H9 (cell line): ENCODE measurements at regions not wholly inside any gene's neighbourhood (a gene's known extent, or its start where the extent isn't known, plus 50 kb on each side); places are given as distances from the start of the nearest gene placed in this dataset.
"Not testable (repeated sequence)": the region's sequence is repeated elsewhere in the genome, so short reads cannot be mapped to it uniquely, and the experiment has no call there.

Experiments
- DNase-seq: peaks from one replicate; pipeline ENCODE4 v3.0.0-alpha.2; 2017
- H2AFZ ChIP-seq: one replicate; pipeline ENCODE4 v1.6.1; 2013; ENCODE audit warnings: mild to moderate bottlenecking, low read length, control low read depth, moderate library complexity
- H2AK5ac ChIP-seq: 2 replicates; pipeline ENCODE4 v1.6.1; 2013; ENCODE audit warnings: low read length, control low read depth, mixed read lengths; ENCODE audit not compliant: insufficient read length
- H2BK120ac ChIP-seq: one replicate; pipeline ENCODE4 v1.6.1; 2013; ENCODE audit warnings: low read depth, mild to moderate bottlenecking, low read length, control low read depth, inconsistent platforms; ENCODE audit not compliant: poor library complexity, severe bottlenecking
- H2BK12ac ChIP-seq: 2 replicates; pipeline ENCODE4 v1.6.1; 2013; ENCODE audit warnings: low read length, control low read depth, mixed read lengths, low read depth; ENCODE audit not compliant: insufficient read length
- H2BK15ac ChIP-seq: 2 replicates; pipeline ENCODE4 v1.6.1; 2013; ENCODE audit warnings: low read depth, low read length, control low read depth
- H2BK20ac ChIP-seq: one replicate; pipeline ENCODE4 v1.6.1; 2013; ENCODE audit warnings: low read depth, mild to moderate bottlenecking, low read length, control low read depth, inconsistent platforms; ENCODE audit not compliant: poor library complexity, severe bottlenecking
- H2BK5ac ChIP-seq: 2 replicates; pipeline ENCODE4 v1.6.1; 2013; ENCODE audit warnings: low read length, control low read depth, mixed read lengths; ENCODE audit not compliant: insufficient read length
- H3K14ac ChIP-seq: 2 replicates; pipeline ENCODE4 v1.6.1; 2013; ENCODE audit warnings: low read length, control low read depth; ENCODE audit not compliant: insufficient read depth
- H3K18ac ChIP-seq: 2 replicates; pipeline ENCODE4 v1.6.1; 2013; ENCODE audit warnings: low read depth, mild to moderate bottlenecking, mixed read lengths, low read length, control low read depth; ENCODE audit not compliant: insufficient read length
- H3K23ac ChIP-seq: 2 replicates; pipeline ENCODE4 v1.6.1; 2013; ENCODE audit warnings: low read length, control low read depth, mixed read lengths, low read depth; ENCODE audit not compliant: insufficient read length
- H3K23me2 ChIP-seq: 2 replicates; pipeline ENCODE4 v1.6.1; 2013; ENCODE audit warnings: low read depth, mild to moderate bottlenecking, mixed read lengths, low read length, control low read depth; ENCODE audit not compliant: insufficient read length, poor library complexity, severe bottlenecking
- H3K27ac ChIP-seq: 2 replicates; pipeline ENCODE4 v1.5.1; 2013; ENCODE audit warnings: low read length, control low read depth, mixed read lengths, low read depth; ENCODE audit not compliant: insufficient read length
- H3K27me3 ChIP-seq: 2 replicates; pipeline ENCODE4 v1.6.1; 2013; ENCODE audit warnings: low read length, control low read depth, inconsistent platforms; ENCODE audit not compliant: insufficient read depth
- H3K4ac ChIP-seq: 2 replicates; pipeline ENCODE4 v1.6.1; 2013; ENCODE audit warnings: low read depth, mild to moderate bottlenecking, control low read depth, inconsistent platforms, low read length, moderate library complexity
- H3K4me1 ChIP-seq: 2 replicates; pipeline ENCODE4 v1.6.1; 2013; ENCODE audit warnings: low read length, control low read depth, inconsistent platforms; ENCODE audit not compliant: insufficient read depth
- H3K4me2 ChIP-seq: 2 replicates; pipeline ENCODE4 v1.6.1; 2013; ENCODE audit warnings: low read length, control low read depth, mixed read lengths; ENCODE audit not compliant: insufficient read length, insufficient read depth
- H3K56ac ChIP-seq: 2 replicates; pipeline ENCODE4 v1.6.1; 2013; ENCODE audit warnings: low read depth, mild to moderate bottlenecking, mixed read lengths, low read length, control low read depth; ENCODE audit not compliant: insufficient read length
- H3K79me1 ChIP-seq: 2 replicates; pipeline ENCODE4 v1.6.1; 2013; ENCODE audit warnings: low read depth, mild to moderate bottlenecking, moderate library complexity, low read length, control low read depth, inconsistent platforms; ENCODE audit not compliant: insufficient read depth, poor library complexity, severe bottlenecking
- H3K79me2 ChIP-seq: 2 replicates; pipeline ENCODE4 v1.6.1; 2013; ENCODE audit warnings: low read length, control low read depth, inconsistent platforms; ENCODE audit not compliant: insufficient read depth
- H3K9ac ChIP-seq: 2 replicates; pipeline ENCODE4 v1.6.1; 2013; ENCODE audit warnings: low read length, control low read depth, mixed read lengths; ENCODE audit not compliant: insufficient read length; ENCODE audit errors: extremely low read depth
- H3K9me3 ChIP-seq: one replicate; pipeline ENCODE4 v1.6.1; 2013; ENCODE audit warnings: low read depth, low read length, inconsistent platforms; ENCODE audit not compliant: control insufficient read depth
- H3T11ph ChIP-seq: one replicate; pipeline ENCODE4 v1.6.1; 2013; ENCODE audit warnings: mild to moderate bottlenecking, low read length, control low read depth, inconsistent platforms
- H4K20me1 ChIP-seq: one replicate; pipeline ENCODE4 v1.6.1; 2013; ENCODE audit not compliant: control insufficient read depth, insufficient read length, insufficient read depth
- H4K5ac ChIP-seq: 2 replicates; pipeline ENCODE4 v1.6.1; 2013; ENCODE audit warnings: low read depth, mild to moderate bottlenecking, mixed read lengths, low read length, control low read depth; ENCODE audit not compliant: insufficient read length
- H4K8ac ChIP-seq: replicated peaks from 2 replicates; pipeline ENCODE4 v1.6.1; 2013; ENCODE audit warnings: low read length, control low read depth, mixed read lengths, low read depth; ENCODE audit not compliant: insufficient read length
- H4K91ac ChIP-seq: 2 replicates; pipeline ENCODE4 v1.6.1; 2013; ENCODE audit warnings: low read depth, mild to moderate bottlenecking, moderate library complexity, mixed read lengths, low read length, control low read depth; ENCODE audit not compliant: insufficient read length
- H3K27ac Mint-ChIP-seq, 3 experiments: 2 replicates in 2 of 3; 3 replicates in 1 of 3; pipeline ENCODE4 v1.8.0; 2020 to 2021; ENCODE audit warnings: mixed read lengths in 3 of 3, mild to moderate bottlenecking in 1 of 3, moderate library complexity in 1 of 3
- H3K27me3 Mint-ChIP-seq: 2 replicates; pipeline ENCODE4 v1.8.0; 2021; ENCODE audit warnings: low read depth, mild to moderate bottlenecking, moderate library complexity, mixed read lengths
- H3K36me3 Mint-ChIP-seq, 3 experiments: 2 replicates in 2 of 3; 3 replicates in 1 of 3; pipeline ENCODE4 v1.8.0; 2020 to 2021; ENCODE audit warnings: low read depth in 3 of 3, mixed read lengths in 3 of 3; ENCODE audit not compliant: insufficient read depth in 1 of 3
- H3K4me1 Mint-ChIP-seq, 2 experiments: 2 replicates each; pipeline ENCODE4 v1.8.0; 2020; ENCODE audit warnings: mixed read lengths in 2 of 2
- H3K4me3 Mint-ChIP-seq, 2 experiments: 2 replicates in 1 of 2; 3 replicates in 1 of 2; pipeline ENCODE4 v1.8.0; 2020 to 2021; ENCODE audit warnings: mild to moderate bottlenecking in 2 of 2, mixed read lengths in 2 of 2, moderate library complexity in 1 of 2
- H3K9me3 Mint-ChIP-seq, 2 experiments: 2 replicates in 1 of 2; 3 replicates in 1 of 2; pipeline ENCODE4 v1.8.0; 2020; ENCODE audit warnings: mild to moderate bottlenecking in 2 of 2, mixed read lengths in 2 of 2, moderate library complexity in 1 of 2
- WGBS: extraction: QIAGEN DNeasy Blood & Tissue Kit; methylation state at CpG from one replicate; pipeline ENCODE4 v1.1.7; 2013; ENCODE audit warnings: missing lambda C conversion rate, low lambda C conversion rate, mixed read lengths; ENCODE audit not compliant: insufficient read length; ENCODE audit errors: extremely low coverage; 5-methylcytosine and 5-hydroxymethylcytosine counted together
- TF ChIP-seq, protein P1 (sequence below): fragments of 200-600 bp; sonication (generic); conservative IDR thresholded peaks from 3 replicates; pipeline ENCODE4 v1.8.0; 2021; ENCODE audit warnings: antibody characterized with exemption, mild to moderate bottlenecking

DNA sequence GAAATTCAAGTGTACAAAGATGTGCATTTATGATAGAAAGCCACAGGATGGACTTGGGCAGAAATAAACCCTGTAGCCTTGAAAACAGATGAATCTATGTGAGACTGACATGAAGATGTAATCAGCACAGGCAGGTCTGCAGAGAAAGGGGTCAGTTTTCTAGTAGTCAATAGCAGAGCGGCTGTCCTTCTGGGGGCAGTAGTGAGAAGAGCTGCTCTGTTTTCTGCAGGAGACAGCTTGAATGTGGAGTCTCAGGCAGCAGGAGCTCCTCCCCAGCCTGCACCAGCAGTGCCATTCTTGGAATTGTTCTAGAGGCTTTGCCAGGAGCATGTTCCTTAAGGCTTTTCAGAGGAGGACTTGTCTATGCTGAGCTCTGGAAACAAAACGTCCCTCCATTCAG lies 1524.4 kb downstream of the RPIA start:
- no CpG with 5 or more reads among the region's 2 CpGs for WGBS
- not testable (repeated sequence) for H3K23me2 ChIP-seq, H4K5ac ChIP-seq, H3K23ac ChIP-seq, H2BK20ac ChIP-seq, H3K4me1 ChIP-seq, H3K9me3 ChIP-seq, H4K20me1 ChIP-seq, H3K27ac Mint-ChIP-seq, H3K27me3 ChIP-seq, H3K56ac ChIP-seq, H3K27me3 Mint-ChIP-seq, H3K18ac ChIP-seq, H4K91ac ChIP-seq, H3K79me2 ChIP-seq, DNase-seq, H2BK120ac ChIP-seq, H4K8ac ChIP-seq, H3K4ac ChIP-seq, H3K79me1 ChIP-seq, H2BK15ac ChIP-seq, H3K27ac ChIP-seq, H3K4me2 ChIP-seq, H2AFZ ChIP-seq, H3K14ac ChIP-seq, H3K4me3 Mint-ChIP-seq, H2BK5ac ChIP-seq, H3K36me3 Mint-ChIP-seq, H3K4me1 Mint-ChIP-seq, H3K9ac ChIP-seq, H2AK5ac ChIP-seq, H3T11ph ChIP-seq, H2BK12ac ChIP-seq
- TF ChIP-seq, protein P1, sequence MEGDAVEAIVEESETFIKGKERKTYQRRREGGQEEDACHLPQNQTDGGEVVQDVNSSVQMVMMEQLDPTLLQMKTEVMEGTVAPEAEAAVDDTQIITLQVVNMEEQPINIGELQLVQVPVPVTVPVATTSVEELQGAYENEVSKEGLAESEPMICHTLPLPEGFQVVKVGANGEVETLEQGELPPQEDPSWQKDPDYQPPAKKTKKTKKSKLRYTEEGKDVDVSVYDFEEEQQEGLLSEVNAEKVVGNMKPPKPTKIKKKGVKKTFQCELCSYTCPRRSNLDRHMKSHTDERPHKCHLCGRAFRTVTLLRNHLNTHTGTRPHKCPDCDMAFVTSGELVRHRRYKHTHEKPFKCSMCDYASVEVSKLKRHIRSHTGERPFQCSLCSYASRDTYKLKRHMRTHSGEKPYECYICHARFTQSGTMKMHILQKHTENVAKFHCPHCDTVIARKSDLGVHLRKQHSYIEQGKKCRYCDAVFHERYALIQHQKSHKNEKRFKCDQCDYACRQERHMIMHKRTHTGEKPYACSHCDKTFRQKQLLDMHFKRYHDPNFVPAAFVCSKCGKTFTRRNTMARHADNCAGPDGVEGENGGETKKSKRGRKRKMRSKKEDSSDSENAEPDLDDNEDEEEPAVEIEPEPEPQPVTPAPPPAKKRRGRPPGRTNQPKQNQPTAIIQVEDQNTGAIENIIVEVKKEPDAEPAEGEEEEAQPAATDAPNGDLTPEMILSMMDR = peak; percentile 30; the same call in 2 of the 3 replicates
- H3K9me3 Mint-ChIP-seq = peaks cover 18 to 32% of the 10 kb centered on the region in 2 experiments

DNA sequence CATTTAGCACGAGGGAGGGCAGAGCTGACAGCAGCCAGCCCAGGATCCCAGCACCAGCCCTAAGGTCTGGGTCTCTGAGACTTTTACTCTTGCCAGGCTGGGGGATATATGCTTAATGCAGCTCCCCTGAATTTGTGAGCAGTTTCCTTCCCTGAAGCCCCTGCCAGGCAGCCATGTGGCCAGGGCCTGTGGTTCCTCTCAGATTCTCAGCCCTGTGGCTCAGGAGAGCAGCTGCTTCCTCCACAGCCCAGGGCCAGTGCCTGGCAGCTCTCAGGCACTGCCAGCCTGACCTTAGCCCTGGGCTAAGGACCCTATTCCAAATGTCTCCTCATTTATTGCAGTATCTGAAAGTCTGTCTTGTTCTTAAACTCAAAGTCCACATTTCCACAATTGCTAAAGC lies 1525.3 kb downstream of the RPIA start:
- not testable (repeated sequence) for H3K4me2 ChIP-seq, H3K23me2 ChIP-seq, H3K4me1 Mint-ChIP-seq, H3K56ac ChIP-seq, H4K5ac ChIP-seq, H3K27me3 Mint-ChIP-seq, H2BK20ac ChIP-seq, H3T11ph ChIP-seq, H2BK15ac ChIP-seq, H3K27ac Mint-ChIP-seq, H2BK12ac ChIP-seq, H3K23ac ChIP-seq, H3K9ac ChIP-seq, H3K9me3 ChIP-seq, H3K79me1 ChIP-seq, H3K79me2 ChIP-seq, H3K14ac ChIP-seq, H4K20me1 ChIP-seq, H2AK5ac ChIP-seq, H3K36me3 Mint-ChIP-seq, H3K4ac ChIP-seq, H2AFZ ChIP-seq, H3K4me3 Mint-ChIP-seq, DNase-seq, H2BK120ac ChIP-seq, H3K18ac ChIP-seq, H3K27me3 ChIP-seq, H2BK5ac ChIP-seq, H3K4me1 ChIP-seq, H4K91ac ChIP-seq, H4K8ac ChIP-seq, H3K27ac ChIP-seq
- peaks cover 25 to 35% of the 10 kb centered on the region in 2 experiments for H3K9me3 Mint-ChIP-seq
- no CpG with 5 or more reads among the region's 1 CpG for WGBS
